ENCODE measurements at regions not wholly inside any gene's neighbourhood (a gene's known extent, or its start where the extent isn't known, plus 50 kb on each side); places are given as distances from the start of the nearest gene placed in this dataset.
A peak's percentile ranks its signal among the peaks of the same experiment; 100 is the strongest.
"Not testable (repeated sequence)": the region's sequence is repeated elsewhere in the genome, so short reads cannot be mapped to it uniquely, and the experiment has no call there.

DNA sequence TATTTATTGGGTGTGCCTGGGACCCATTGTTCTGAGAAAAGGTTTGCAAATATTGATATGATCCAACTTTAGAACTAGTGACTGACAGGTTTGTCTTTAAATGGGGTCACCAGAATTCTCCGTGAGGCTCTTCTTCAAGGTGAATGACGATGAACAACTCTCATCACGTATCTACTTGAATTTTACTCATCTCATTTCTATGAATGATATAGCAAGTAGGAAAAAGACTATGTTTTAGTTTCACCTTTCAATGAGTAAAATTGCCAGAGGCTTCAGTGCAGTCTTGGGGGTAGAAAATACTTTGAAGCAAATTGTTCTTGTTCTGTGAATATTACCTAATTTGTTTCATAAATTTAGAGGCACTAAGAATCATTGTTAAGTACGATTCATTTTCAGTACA is 232.0 kb downstream of the ANKRD36 start:
- not testable (repeated sequence) for H3K4me3 Mint-ChIP-seq; H3K4me1 Mint-ChIP-seq; H3K9me3 Mint-ChIP-seq; H3K27me3 Mint-ChIP-seq; H3K36me3 Mint-ChIP-seq (ENCODE audit: low read depth); H3K27ac Mint-ChIP-seq
- ATAC-seq (replicated peaks) = peak; percentile 64

DNA sequence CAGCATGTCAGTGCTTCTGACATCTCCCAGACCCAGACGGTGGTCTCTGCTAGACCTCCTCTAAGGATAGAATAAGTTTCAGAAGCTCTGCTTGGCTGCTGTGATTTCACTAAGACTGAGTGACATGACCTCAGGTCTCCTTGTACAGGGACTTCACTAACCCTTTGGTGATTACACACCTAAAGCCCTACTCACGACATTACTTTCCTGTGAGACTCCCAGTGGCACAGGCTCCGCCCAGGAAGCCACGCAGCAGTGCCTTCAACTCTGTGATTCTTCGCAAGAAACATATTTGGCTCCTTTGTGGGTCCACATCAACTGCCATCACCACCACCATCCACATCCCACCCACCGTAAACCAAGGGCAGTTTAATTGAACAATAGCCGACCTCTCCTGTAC is 220.7 kb downstream of the ANKRD36 start:
- not testable (repeated sequence) for H3K27me3 Mint-ChIP-seq; H3K9me3 Mint-ChIP-seq; ATAC-seq (replicated peaks); H3K36me3 Mint-ChIP-seq (ENCODE audit: low read depth); H3K27ac Mint-ChIP-seq; H3K4me3 Mint-ChIP-seq; H3K4me1 Mint-ChIP-seq

DNA sequence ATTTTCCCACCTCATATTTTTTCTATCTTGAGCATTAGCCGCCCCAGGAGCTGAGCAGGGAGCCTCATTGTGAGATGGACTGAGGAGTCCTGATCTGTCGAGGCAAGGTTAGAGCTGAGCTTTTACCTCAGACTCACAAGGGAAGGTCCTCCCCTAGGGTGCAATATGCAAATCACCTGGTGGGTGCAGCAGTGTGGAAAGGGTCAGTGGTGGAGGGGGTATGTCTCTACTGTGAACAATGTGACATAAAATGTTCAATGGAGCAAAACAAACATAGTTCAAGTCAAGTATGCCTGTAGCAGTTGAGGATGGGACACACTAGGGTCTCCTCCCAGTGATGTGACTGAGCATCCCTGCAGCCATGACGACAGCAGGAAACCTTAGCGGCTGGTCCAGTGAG is 219.2 kb downstream of the ANKRD36 start:
- not testable (repeated sequence) for H3K4me1 Mint-ChIP-seq; H3K27ac Mint-ChIP-seq; H3K27me3 Mint-ChIP-seq; H3K9me3 Mint-ChIP-seq; H3K36me3 Mint-ChIP-seq (ENCODE audit: low read depth); ATAC-seq (replicated peaks); H3K4me3 Mint-ChIP-seq

- not testable (repeated sequence) for H3K4me1 Mint-ChIP-seq; H3K27ac Mint-ChIP-seq; ATAC-seq (replicated peaks); H3K4me3 Mint-ChIP-seq; H3K9me3 Mint-ChIP-seq; H3K36me3 Mint-ChIP-seq (ENCODE audit: low read depth); H3K27me3 Mint-ChIP-seq
These were observed 209.2 kb downstream of the ANKRD36 start for GRCh38 chr2:97321936-97322713.

GRCh38 chr2:97315358-97315757 is 202.4 kb downstream of the ANKRD36 start:
- H3K9me3 Mint-ChIP-seq; H3K27me3 Mint-ChIP-seq; ATAC-seq (replicated peaks); H3K27ac Mint-ChIP-seq; H3K4me3 Mint-ChIP-seq; H3K36me3 Mint-ChIP-seq (ENCODE audit: low read depth); H3K4me1 Mint-ChIP-seq: not testable (repeated sequence)

GRCh38 chr2:97312426-97312825 is 199.5 kb downstream of the ANKRD36 start:
- ATAC-seq (replicated peaks); H3K9me3 Mint-ChIP-seq; H3K27ac Mint-ChIP-seq; H3K4me3 Mint-ChIP-seq; H3K27me3 Mint-ChIP-seq; H3K36me3 Mint-ChIP-seq (ENCODE audit: low read depth); H3K4me1 Mint-ChIP-seq: not testable (repeated sequence)

GRCh38 chr2:97305426-97305825 is 192.5 kb downstream of the ANKRD36 start:
- not testable (repeated sequence) for H3K27ac Mint-ChIP-seq; H3K27me3 Mint-ChIP-seq; H3K4me3 Mint-ChIP-seq; H3K4me1 Mint-ChIP-seq; H3K36me3 Mint-ChIP-seq (ENCODE audit: low read depth); H3K9me3 Mint-ChIP-seq; ATAC-seq (replicated peaks)

DNA sequence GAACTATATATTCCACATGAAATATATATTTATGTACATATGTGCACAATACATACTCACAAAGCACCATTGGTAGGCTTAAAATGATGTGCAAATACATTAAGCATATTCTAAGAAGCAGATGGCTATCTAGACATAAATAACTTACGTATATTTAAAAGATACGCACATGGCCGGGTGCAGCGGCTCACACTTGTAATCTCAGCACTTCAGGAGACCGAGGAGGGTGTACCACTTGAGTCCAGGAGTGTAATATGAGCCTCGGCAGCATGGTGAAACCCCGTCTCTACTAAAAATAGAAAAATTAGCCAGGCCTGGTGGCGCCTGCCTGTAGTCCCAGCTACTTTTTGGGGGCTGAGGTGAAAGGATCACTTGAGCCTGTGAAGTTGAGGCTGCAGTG is 189.9 kb downstream of the ANKRD36 start:
- ATAC-seq (replicated peaks); H3K27me3 Mint-ChIP-seq; H3K4me1 Mint-ChIP-seq; H3K4me3 Mint-ChIP-seq; H3K36me3 Mint-ChIP-seq (ENCODE audit: low read depth); H3K27ac Mint-ChIP-seq; H3K9me3 Mint-ChIP-seq: not testable (repeated sequence)

DNA sequence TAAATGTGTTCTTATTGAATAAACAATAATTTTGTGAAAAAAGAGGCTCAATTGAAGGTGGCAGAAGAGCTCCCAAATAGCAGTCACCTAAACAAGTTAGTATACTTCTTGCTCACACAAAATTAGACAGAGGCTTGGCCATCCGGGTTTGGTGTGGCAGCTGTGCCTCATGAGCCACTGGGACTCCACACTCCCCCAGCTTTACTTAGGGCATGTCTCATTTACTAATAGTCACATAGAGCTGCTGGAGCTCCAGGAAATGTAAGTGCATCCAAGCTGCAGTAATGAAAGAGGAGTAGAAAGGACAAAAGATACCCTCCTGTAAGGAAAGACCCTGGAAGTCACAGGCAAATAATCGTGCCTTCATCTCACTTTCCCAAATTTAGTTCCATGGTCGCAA is 188.8 kb downstream of the ANKRD36 start:
- ATAC-seq (replicated peaks); H3K36me3 Mint-ChIP-seq (ENCODE audit: low read depth); H3K4me3 Mint-ChIP-seq; H3K9me3 Mint-ChIP-seq; H3K27me3 Mint-ChIP-seq; H3K4me1 Mint-ChIP-seq; H3K27ac Mint-ChIP-seq: not testable (repeated sequence)

Data from activated T-helper 17 cell treated with anti-CD3 and anti-CD28 coated beads, Interleukin-2, amount 50 U/mL, for 72 hours (primary cell).